GM19372 (cell line): ENCODE measurements at regions not wholly inside any gene's neighbourhood (a gene's known extent, or its start where the extent isn't known, plus 50 kb on each side); places are given as distances from the start of the nearest gene placed in this dataset.
"Not testable (repeated sequence)": the region's sequence is repeated elsewhere in the genome, so short reads cannot be mapped to it uniquely, and the experiment has no call there.

ENCODE experiments used
- ATAC-seq: cut with Tn5 transposase; IDR thresholded peaks from one replicate; pipeline ENCODE4 v1.9.1; 2021; ENCODE audit warnings: mild to moderate bottlenecking, low read depth, moderate library complexity; ENCODE audit not compliant: unreplicated experiment

- no peak for ATAC-seq
These were observed 406.8 kb downstream of the CCDC85A start for GRCh38 chr2:56590611-56591010.

DNA sequence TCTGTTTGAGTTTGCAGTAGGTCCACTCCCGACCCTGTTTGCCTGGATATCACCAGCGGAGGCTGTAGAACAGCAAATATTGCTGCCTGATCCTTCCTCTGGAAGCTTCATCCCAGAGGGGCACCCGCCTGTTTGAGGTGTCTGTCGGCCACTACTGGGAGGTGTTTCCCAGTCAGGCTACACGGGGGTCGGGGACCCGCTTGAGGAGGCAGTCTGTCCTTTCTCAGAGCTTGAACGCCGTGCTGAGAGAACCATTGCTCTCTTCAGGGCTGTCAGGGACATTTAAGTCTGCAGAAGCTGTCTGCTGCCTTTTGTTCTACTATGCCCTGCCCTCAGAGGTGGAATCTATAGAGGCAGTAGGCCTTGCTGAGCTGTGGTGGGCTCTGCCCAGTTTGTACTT lies 422.3 kb downstream of the CCDC85A start:
- not testable (repeated sequence) for ATAC-seq

- no peak for ATAC-seq
These were observed 429.5 kb downstream of the CCDC85A start for GRCh38 chr2:56613254-56613653.

GRCh38 chr2:56613920-56614319 lies 430.1 kb downstream of the CCDC85A start:
- no peak for ATAC-seq

GRCh38 chr2:56615760-56616159 lies 432.0 kb downstream of the CCDC85A start:
- ATAC-seq: no peak

DNA sequence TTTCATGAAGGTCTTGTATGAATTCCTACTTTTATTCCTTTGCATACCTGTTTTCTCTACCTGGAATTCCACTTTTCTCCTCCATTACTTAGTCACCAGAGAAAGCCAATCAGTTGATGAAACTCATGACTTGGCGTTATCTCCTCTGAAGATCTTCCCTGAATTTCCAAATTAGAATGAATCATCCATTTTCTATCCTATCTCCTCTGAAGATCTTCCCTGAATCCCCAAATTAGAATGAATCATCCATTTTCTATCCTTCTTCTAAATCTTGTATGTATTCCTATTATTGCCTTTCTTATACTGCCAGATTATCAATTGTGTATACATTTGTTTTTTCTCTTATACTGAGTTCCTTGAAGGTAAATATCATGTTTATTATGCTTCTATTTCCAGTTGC lies 440.4 kb downstream of the CCDC85A start:
- no peak for ATAC-seq

DNA sequence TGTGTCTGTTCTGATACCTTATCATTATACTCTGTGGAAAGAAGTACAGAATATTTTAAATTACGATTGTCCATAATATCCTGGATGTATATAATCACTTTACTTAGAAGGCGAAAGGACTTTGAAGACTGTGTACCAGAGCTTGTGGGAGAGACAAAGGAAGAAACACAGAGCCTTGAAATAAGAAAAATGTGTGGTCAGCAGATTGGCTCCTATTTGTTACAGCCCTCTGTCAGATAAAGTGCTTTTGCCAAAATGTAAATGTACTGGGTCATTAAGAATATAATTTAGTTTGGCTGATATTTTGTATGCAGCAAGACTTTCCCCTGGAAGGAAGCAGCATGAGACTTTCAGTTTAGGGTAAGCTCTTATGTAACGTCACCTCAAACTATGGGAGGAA lies 443.1 kb downstream of the CCDC85A start:
- ATAC-seq: no peak

DNA sequence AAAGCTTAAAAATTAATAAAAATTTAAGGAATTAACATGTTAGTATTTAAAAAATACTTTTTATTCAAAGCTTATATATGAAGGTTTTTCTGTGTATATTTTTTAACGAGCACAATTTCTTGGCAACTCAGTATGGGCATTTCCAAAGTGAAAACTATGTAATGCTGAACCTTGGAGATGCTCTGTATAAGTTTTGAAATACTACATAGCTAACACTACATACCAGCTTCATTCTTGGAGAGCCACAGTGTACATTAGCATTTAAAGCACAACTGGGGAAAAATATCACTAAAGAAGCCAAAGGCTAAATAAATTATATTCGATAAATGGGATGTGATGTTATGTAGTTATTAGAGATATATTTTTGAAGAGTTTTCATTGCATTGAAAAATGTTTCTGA lies 446.5 kb downstream of the CCDC85A start:
- ATAC-seq: no peak

GRCh38 chr2:56647997-56648396 lies 464.2 kb downstream of the CCDC85A start:
- no peak for ATAC-seq

- ATAC-seq: no peak
These were observed 465.0 kb downstream of the CCDC85A start for GRCh38 chr2:56648802-56649201.

GRCh38 chr2:56654936-56655335 lies 471.1 kb downstream of the CCDC85A start:
- no peak for ATAC-seq

DNA sequence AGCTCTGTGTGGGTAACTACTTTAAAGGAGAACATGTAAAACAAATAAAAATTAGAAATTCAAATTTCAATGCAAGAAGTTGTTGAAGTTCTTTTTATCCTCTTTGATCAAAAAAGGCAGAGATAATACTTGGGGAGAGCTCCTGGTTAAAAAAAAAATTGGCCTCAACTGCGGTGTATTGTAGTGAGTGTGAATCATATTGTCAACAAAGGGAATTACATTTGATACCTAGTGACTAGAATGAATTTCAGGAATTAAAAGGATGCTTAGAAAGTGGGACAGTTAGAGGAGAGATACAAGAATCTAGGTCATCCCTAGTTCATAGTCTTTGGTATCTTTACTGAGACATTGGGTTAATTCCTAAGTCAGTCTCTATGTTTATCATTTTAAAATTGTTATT lies 473.0 kb downstream of the CCDC85A start:
- no peak for ATAC-seq

DNA sequence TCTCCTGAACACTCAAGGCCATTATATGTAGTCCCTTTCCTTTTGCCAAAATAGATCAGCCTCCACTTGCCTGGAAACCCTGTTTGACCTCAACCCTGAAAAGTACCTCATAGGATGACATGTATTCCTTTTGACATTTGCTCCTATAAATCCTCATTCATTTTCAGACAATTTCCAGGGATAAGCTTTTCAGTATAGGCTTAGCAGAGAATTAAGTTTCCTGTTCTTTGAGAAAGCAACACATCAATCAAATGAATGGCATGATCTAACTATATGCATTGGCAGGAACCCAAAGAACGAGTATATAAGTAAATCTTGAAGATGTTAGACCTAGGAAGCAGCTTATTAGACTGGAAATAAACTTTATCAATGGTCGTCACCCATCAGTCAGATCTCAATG lies 483.0 kb downstream of the CCDC85A start:
- ATAC-seq: no peak

DNA sequence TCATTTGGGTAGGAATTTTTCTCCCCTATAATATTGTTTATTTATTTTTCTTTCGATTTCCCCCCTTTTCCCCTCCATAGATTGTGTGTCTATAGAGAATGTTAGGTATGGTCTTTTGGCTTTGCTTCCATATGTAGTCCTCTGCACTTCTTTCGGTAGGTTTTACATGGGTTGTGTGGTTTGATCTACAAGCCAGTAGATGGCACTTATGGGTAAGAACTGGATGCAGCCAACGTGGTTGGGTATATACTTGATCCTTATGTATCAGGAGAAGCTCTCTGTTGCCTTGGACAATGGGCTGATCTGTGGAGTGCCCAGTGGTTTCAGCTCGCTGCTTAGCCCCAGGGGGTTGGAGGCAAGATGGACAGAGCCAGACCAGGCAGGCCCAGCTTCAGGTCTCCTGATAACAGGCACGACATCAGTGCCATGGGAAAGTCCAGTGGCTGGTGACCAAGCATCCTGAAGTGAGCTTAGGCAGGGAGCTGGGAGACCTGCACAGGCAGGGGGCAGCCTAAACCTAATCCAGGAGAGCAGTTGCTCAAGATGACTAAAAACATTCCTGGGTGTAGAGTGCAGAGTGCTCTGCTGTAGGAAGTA lies 488.3 kb downstream of the CCDC85A start:
- no peak for ATAC-seq

GRCh38 chr2:56674084-56674483 lies 490.3 kb downstream of the CCDC85A start:
- ATAC-seq: no peak

DNA sequence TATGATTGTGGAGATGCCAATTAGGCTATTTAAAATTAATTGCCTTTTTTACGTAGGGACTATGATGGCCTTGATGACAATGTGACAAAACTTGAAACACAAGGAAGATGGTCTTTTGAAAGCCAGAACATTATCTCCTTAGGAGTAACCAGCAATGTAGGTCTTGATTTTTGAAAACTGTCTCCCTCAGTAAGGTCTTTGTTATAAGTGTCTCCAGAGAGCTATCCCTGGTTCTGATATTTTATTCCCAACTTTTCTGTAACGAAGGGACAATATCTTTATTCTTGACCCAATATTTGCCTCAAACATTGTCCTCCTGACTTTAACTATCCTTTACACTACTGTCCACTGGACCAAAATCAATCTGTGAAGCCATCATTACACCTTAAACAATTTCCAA lies 493.2 kb downstream of the CCDC85A start:
- ATAC-seq: no peak

DNA sequence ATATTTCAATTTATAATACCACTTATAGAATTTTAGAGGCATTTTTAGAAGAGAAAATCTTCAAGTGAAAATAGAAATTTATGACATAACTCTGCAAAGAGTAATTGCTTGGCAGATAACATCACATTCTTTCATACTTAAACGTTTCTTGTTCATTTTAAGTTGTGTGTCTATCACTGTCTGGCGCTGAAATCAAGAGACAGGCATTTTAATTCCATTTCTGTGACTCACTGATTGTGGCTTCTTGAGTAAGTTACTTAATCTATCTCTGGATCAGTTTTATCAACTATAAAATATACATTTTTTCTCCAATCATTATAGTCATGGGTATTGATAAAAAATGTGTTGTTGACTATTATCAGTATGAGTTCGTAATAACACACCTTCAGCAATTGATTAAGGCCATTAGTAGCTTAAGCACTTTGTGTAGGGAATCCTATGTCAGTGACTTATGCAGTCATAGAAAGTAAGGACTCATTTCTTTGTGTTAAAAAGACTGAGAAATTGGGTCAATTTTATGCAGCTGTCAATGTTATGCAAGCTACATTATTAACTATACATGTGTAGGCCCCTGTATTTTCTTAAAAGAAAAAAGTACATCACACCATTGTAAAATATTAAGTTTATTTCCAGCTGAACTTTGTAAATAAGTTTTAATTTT lies 497.3 kb downstream of the CCDC85A start:
- no peak for ATAC-seq

GRCh38 chr2:56681659-56682396 lies 498.0 kb downstream of the CCDC85A start:
- ATAC-seq: no peak

DNA sequence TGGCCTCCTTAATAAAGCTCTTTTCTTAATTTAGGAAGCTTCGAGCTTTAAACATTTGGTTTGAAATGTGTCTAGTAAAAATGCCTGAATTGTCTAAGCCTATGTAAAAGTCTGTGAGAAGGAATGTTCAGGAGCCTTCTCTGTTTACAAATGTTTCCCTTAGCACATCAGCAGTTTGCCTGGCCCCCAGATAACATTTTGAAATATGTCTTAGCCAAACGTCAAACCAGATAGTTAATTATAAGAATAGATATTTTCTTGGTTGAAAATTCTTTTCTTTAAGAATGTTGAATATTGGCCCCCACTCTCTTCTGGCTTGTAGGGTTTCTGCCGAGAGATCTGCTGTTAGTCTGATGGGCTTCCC lies 498.6 kb downstream of the CCDC85A start:
- ATAC-seq: no peak

- no peak for ATAC-seq
These were observed 500.5 kb downstream of the CCDC85A start for GRCh38 chr2:56684327-56684726.

DNA sequence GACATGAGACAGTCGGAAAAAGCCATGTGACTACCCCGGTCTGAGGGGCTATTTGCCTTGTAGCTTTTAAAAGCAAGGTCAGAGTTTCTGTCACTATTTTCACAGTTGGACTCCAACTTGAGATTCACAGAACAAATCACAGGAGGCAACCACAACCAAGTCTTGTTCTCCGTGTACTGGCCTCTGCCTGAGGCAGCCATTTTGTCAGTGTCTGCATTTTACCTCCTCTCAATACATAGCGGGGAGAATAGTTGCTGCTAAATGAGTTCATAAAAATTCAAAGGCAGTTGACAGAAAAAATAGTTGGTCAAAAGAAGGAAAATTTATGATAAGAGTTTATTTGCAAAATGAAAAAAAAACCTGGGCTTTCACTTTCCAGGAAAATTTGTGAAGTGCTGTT lies 501.4 kb downstream of the CCDC85A start:
- no peak for ATAC-seq

- no peak for ATAC-seq
These were observed 503.4 kb downstream of the CCDC85A start for GRCh38 chr2:56687169-56687568.
